Caco-2 (cell line): ENCODE measurements at regions not wholly inside any gene's neighbourhood (a gene's known extent, or its start where the extent isn't known, plus 50 kb on each side); places are given as distances from the start of the nearest gene placed in this dataset.

Source experiments
- BruUV-seq: library from RNA; stranded (reverse); fragments of 400-500 nt; replicated peaks from 2 replicates; lab custom pipeline; 2021; lab: Mats Ljungman, UMichigan
- CTCF ChIA-PET: fragments of 300-600 bp; sonication (Branson Sonifier 250); formaldehyde crosslinking; loops from one replicate; lab custom pipeline; 2022; ENCODE audit warnings: antibody characterized with exemption; lab: Charles Lee
- POLR2A ChIA-PET: fragments of 300-600 bp; sonication (Branson Sonifier 250); formaldehyde crosslinking; loops from one replicate; lab custom pipeline; 2022; ENCODE audit warnings: antibody characterized with exemption; lab: Charles Lee
- DNase-seq, 2 experiments: peaks; one replicate each; pipeline versions ENCODE4 v3.0.0 to v3.0.0-alpha.2; 2020 to 2022
- H3K27me3 ChIP-seq: replicated peaks from 2 replicates; pipeline ENCODE4 v1.6.0; 2011; ENCODE audit warnings: low read length; ENCODE audit not compliant: control insufficient read depth, insufficient read depth
- H3K36me3 ChIP-seq: 2 replicates; pipeline ENCODE4 v1.5.1; 2011; ENCODE audit warnings: low read length; ENCODE audit not compliant: control insufficient read depth, insufficient read depth
- H3K4me1 ChIP-seq: fragments of 250-450 bp; sonication (Bioruptor Pico); 2 replicates; pipeline ENCODE4 v1.5.1; 2020; ENCODE audit warnings: mild to moderate bottlenecking
- H3K4me3 ChIP-seq: 2 replicates; pipeline ENCODE4 v1.5.1; 2011; ENCODE audit warnings: low read depth, mild to moderate bottlenecking, control low read depth, low read length
- H3K9me3 ChIP-seq: fragments of 250-450 bp; sonication (Bioruptor Pico); 2 replicates; pipeline ENCODE4 v1.5.1; 2020; ENCODE audit warnings: mild to moderate bottlenecking, moderate library complexity
- H3K27ac Mint-ChIP-seq: one replicate; pipeline ENCODE4 v1.8.0; 2022; ENCODE audit warnings: mixed read lengths; ENCODE audit not compliant: unreplicated experiment
- H3K27me3 Mint-ChIP-seq: one replicate; pipeline ENCODE4 v1.8.0; 2022; ENCODE audit warnings: mixed read lengths; ENCODE audit not compliant: insufficient read depth, unreplicated experiment
- H3K36me3 Mint-ChIP-seq: one replicate; pipeline ENCODE4 v1.8.0; 2022; ENCODE audit warnings: mild to moderate bottlenecking, mixed read lengths; ENCODE audit not compliant: insufficient read depth, unreplicated experiment
- H3K4me1 Mint-ChIP-seq: one replicate; pipeline ENCODE4 v1.8.0; 2022; ENCODE audit warnings: low read depth, mixed read lengths; ENCODE audit not compliant: unreplicated experiment
- H3K4me3 Mint-ChIP-seq: one replicate; pipeline ENCODE4 v1.8.0; 2022; ENCODE audit warnings: mild to moderate bottlenecking, moderate library complexity, mixed read lengths; ENCODE audit not compliant: unreplicated experiment
- H3K9me3 Mint-ChIP-seq: one replicate; pipeline ENCODE4 v1.8.0; 2022; ENCODE audit warnings: mixed read lengths; ENCODE audit not compliant: unreplicated experiment
- CTCF ChIP-seq, 2 experiments: fragments of 200-600 bp in 1 of 2; IDR thresholded peaks; 1 replicate in 1 of 2; 2 replicates in 1 of 2; pipeline versions ENCODE4 v1.5.1 to v1.8.0; 2011 to 2022; ENCODE audit warnings: antibody characterized with exemption in 1 of 2, control low read depth in 1 of 2, inconsistent platforms in 1 of 2, low read depth in 1 of 2, low read length in 1 of 2, mild to moderate bottlenecking in 1 of 2, moderate library complexity in 1 of 2; ENCODE audit not compliant: insufficient read depth in 1 of 2, severe bottlenecking in 1 of 2, unreplicated experiment in 1 of 2
- intact Hi-C: fragments of 100-400 bp; cut with micrococcal nuclease; formaldehyde crosslinking; loops from one replicate; pipeline ENCODE4 v1.10.0; 2022; ENCODE audit not compliant: unreplicated experiment

- Mint-ChIP-seq H3K27me3 (no peaks in the 10 kb centered on the region), H3K4me3 (no peak overlapping the region), H3K36me3 (no peaks in the 10 kb centered on the region), H3K27ac (peak overlapping the region; percentile 21), H3K9me3 (no peaks in the 10 kb centered on the region), H3K4me1 (peaks cover 7% of the 10 kb centered on the region)
- TF ChIP-seq CTCF (IDR thresholded peaks at IDR 0.05; ENCODE audit: insufficient read depth in 1 of 2, low read depth in 1 of 2, low read length in 1 of 2, severe bottlenecking in 1 of 2, unreplicated experiment in 1 of 2), result no peak
- Histone ChIP-seq H3K36me3 (no peaks in the 10 kb centered on the region), H3K4me3 (no peak overlapping the region), H3K27me3 (no peaks in the 10 kb centered on the region), H3K4me1 (peaks cover 25% of the 10 kb centered on the region), H3K9me3 (no peaks in the 10 kb centered on the region)
- DNase-seq, result no peak
- intact Hi-C loops, result loop anchor here (1.0 to 2.0 kb wide), 7 partner anchors 26 to 281 kb away; partner anchors contain the start of genes ASAP2, CPSF3 and ITGB1BP1
- CTCF ChIA-PET, result interaction anchor here (0.6 to 2.6 kb wide), 10 partner anchors 25 to 332 kb away, joined by 3 to 19 read pairs (median 6); partner anchors contain the start of gene ASAP2
- BruUV-seq, result no TSS peak
- POLR2A ChIA-PET, result no interaction called here
These were observed 64.7 kb upstream of the ASAP2 start for GRCh38 chr2:9141706-9142460.

- CTCF ChIA-PET, result interaction anchor here (0.6 to 1.4 kb wide), 4 partner anchors 26 to 268 kb away, joined by 3 to 6 read pairs (median 5); no protein-coding TSS in a partner anchor
- H3K27ac Mint-ChIP-seq, result no peak overlapping the region
These were observed 65.4 kb upstream of the ASAP2 start for GRCh38 chr2:9141091-9141667.

More at GRCh38 chr2:9141091-9141667, 65.4 kb upstream of the ASAP2 start:
- intact Hi-C loops, result no loop called here
- Mint-ChIP-seq H3K27me3 (no peaks in the 10 kb centered on the region), H3K36me3 (no peaks in the 10 kb centered on the region), H3K9me3 (no peaks in the 10 kb centered on the region), H3K4me1 (peaks cover 7% of the 10 kb centered on the region), H3K4me3 (no peak overlapping the region)
- Histone ChIP-seq H3K4me3 (no peak overlapping the region), H3K27me3 (no peaks in the 10 kb centered on the region), H3K36me3 (no peaks in the 10 kb centered on the region), H3K4me1 (peaks cover 25% of the 10 kb centered on the region), H3K9me3 (no peaks in the 10 kb centered on the region)
- no TSS peak for BruUV-seq
- POLR2A ChIA-PET, result no interaction called here
- no peak for TF ChIP-seq CTCF (IDR thresholded peaks at IDR 0.05; ENCODE audit: insufficient read depth in 1 of 2, low read depth in 1 of 2, low read length in 1 of 2, severe bottlenecking in 1 of 2, unreplicated experiment in 1 of 2)
- DNase-seq, result no peak
